GM21390 (cell line): ENCODE measurements at regions not wholly inside any gene's neighbourhood (a gene's known extent, or its start where the extent isn't known, plus 50 kb on each side); places are given as distances from the start of the nearest gene placed in this dataset.
"Not testable (repeated sequence)": the region's sequence is repeated elsewhere in the genome, so short reads cannot be mapped to it uniquely, and the experiment has no call there.

Experiments
- ATAC-seq: cut with Tn5 transposase; IDR thresholded peaks from one replicate; pipeline ENCODE4 v1.9.1; 2021; ENCODE audit not compliant: unreplicated experiment

DNA sequence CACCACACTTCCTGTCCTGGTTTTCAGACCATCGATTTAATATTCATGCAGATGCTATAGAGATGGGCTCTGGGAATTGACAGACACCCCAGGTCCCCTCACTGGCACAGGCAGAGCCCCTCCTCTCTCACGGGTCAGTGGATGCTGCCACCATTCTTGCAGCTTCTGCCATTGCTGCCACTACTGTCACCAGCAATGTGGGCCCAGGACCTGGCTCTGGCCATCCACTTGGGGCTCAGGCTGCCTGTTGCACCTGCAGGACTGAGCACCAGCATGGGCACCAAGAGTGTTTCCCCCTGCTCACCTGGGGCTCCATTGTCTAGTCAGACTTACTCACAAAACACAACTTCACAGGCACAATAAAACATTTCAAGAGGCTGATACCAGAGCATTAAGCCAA, 479.0 kb upstream of the ZNF608 start:
- ATAC-seq: no peak

- no peak for ATAC-seq
Measured at GRCh38 chr5:125226825-125227224, 480.4 kb upstream of the ZNF608 start.

DNA sequence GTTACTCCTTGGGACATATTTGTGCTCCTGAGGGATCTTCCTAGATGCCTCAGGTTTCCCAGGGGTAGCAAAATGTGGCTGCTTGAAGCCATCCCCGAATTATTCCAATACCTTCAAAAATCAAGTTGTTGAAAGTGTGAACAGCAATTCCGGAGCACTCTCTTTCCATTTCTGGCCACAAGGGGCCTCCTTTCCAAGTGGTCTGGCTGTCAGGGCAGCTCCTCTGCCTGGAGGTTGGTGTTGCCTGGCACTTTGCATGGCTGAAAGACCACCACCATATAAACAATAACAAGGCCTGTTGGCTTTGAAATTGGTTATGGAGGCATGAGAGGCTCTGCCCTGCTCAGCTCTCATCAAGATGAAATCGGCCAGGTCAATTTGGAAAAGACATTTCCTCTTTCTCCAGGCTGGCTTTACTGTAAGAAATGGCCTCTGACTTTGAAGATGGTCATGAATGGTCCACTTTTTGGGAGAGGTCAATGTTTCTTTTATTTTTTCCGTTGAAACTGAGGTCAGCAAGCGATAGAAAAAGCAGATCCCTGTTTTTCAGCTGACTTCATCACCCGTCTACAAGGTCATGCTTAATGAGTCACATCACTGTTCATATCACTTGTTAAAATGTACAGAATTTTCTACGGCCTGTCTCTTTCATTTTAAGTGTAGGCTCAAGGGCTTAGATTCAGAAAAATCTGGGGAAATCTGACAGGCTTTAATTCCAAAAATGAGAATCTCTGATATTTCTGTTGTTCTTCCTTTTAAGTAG, 481.1 kb upstream of the ZNF608 start:
- no peak for ATAC-seq

DNA sequence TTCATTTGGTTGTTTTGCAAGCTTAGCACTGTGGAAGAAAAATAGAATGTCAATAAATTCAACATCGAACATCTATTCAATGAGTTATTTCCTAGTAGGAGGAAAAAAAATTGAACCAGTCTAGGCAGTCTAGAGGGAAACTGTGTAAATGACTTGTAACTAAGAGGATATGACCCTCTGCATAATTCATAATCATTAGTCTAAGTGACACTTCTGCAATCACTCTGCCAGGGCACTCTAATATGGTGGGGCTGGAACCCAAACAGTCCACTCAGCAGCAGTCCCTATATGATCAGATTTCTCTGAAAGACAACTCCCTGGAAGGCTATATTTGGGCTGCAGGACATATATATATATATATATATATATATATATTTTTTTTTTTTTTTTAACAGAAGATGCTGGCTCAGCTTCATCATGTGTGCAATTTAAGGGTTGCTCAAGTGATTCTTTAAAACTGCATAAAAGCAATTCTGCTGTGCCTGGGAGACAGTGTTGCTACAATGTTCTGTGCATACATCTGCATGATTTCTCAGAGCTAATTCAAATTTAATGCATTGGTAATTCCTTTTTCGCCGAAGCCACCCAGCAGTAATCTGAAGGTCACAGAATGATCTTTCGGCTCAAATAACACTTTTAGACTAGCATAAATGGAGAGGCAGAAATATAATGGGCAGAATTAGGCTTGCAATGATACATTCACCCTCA, 482.1 kb upstream of the ZNF608 start:
- ATAC-seq: no peak

GRCh38 chr5:125229556-125229955, 483.1 kb upstream of the ZNF608 start:
- ATAC-seq: no peak

DNA sequence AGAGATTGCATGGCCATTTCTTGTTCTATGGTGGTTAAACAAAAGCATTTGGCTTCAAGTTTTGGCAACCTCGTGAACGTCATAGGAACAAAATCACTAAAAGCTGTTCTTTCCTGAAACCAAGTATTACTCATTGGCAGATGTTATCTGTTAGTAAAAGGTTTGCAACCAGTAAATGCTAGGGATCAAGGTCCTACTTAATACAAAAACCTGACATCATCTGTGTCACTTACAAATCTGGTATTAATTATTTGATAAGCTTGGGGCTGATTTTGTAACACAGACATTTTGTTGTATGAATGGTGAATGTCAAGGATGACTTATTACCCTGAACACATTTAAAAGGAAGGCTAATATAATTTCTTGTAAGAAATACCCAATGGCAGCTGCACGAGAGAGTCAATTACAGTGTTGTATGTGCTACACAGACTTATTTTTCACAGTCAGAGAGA, 486.4 kb upstream of the ZNF608 start:
- no peak for ATAC-seq

GRCh38 chr5:125233944-125234343, 487.5 kb upstream of the ZNF608 start:
- no peak for ATAC-seq

GRCh38 chr5:125236007-125236406, 489.6 kb upstream of the ZNF608 start:
- no peak for ATAC-seq

DNA sequence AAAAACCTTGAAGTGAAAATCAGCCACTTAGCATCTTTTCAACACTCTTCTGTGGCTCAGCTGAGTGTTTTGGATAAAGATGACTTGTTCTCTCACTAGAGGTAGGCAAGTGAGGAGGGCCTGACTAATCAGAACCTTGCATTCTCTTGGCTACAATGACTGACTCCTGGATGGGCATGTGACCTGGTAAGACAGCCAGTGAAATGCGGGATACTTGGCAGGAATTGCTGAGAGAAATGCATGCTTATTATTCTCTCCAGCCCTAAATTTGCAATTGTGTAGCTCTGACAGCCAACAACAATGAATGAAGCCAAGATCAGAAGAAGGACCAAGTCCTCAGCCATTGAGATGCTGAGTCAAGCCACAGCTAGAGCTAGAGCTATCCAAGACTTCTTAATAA, 490.5 kb upstream of the ZNF608 start:
- no peak for ATAC-seq

- ATAC-seq: no peak
Measured at GRCh38 chr5:125244531-125244930, 498.1 kb upstream of the ZNF608 start.

- ATAC-seq: no peak
Measured at GRCh38 chr5:125245216-125245615, 498.8 kb upstream of the ZNF608 start.

- no peak for ATAC-seq
Measured at GRCh38 chr5:125249400-125249799, 503.0 kb upstream of the ZNF608 start.

DNA sequence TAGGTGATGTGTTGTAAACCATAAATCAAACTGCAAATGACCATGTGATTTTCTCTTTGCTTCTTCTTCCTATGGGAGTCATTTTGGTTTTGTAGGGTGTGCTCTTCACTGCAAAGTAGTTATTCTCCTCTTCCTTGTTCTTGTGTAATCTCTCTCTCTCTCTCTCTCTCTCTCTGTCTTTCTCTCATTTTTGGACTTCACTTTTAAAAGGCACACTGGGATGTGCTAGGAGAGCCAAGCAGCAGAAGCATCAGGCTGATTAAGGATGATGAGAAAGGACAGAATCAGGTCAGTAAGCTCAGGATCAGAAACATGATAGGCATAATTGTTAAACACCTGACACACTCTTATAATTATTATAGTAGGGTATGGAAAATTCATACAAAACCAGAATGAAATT, 505.3 kb upstream of the ZNF608 start:
- ATAC-seq: no peak

GRCh38 chr5:125253634-125254033, 507.2 kb upstream of the ZNF608 start:
- not testable (repeated sequence) for ATAC-seq

- ATAC-seq: no peak
Measured at GRCh38 chr5:125254267-125254666, 507.8 kb upstream of the ZNF608 start.

DNA sequence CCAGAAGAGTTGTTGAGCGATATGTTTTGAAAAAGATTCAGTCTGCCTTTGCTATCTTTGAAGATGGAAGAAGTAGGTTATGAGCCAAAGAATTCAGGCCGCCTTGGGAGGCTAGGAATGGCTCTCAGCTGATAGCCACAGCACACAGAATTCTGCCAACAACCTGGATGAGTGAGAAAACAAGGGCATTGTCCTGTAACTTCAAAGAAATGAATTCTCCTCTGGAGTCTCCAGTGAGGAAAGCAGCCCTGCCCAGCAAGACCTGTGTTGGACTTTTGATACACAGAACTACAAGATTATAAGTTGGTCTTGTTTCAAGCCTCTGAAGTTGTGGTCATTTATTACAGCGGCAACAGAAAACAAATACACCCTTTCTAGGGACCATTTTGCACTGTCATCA, 509.9 kb upstream of the ZNF608 start:
- ATAC-seq: no peak

DNA sequence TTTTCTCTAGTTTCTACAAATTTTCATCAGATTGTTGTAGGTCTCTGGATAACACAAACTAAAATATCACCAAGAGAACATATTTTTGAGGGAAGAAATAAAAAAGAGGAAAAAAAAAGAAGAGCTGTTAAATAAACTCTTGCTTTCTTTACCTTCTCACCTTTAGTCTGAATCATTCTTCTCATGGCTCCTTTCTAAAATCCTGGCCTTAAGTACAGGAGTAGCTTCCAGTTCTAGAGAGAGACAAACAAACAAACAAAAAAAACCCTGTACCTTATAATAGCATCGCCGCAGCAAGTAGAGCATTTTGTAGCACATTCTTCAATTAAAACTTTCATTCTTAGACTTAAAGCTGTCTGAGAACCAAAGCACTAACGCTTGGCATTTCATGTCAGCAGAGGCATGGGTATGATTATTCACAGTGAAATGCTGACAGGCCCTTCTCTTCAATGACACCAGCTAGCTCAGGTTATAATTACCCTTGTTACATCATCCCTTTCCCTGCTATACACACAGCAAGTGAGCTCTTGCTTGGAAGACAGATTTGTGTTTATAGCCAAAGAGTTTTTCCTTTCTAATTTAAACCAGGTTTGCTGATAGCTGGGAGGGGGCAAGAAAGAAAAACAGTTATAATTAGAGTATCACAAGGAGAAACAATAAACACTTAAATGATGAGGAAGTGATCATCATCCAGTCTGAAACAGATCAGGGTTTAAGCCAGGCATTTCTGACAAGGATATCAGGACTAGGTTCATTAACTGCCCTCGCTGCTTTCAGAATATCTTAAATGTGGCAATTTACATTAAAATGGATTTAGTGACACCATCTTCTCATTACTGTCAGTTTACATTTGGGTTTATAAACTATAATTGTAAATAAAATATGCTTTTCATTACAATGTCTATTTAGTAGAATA, 510.9 kb upstream of the ZNF608 start:
- ATAC-seq: no peak

GRCh38 chr5:125257997-125258396, 511.6 kb upstream of the ZNF608 start:
- peak; percentile 69 for ATAC-seq

DNA sequence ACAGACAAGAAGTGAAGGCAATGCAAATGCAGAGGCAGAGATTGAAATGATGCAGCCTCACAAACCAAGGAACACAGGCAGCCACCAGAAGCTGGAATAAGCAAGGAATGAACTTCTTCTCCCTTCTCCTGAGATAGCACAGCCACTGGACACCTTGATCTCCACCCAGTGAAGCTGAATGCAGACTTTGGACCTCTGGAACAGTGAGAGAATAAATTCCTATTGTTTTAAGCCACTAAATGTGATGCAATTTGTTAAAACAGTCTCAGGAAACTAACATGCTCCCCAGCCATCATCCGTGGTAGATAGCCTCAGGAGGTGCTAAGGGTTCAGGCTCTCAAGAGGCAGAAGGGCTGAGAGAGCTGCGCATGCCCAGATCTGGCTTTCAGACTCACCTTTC, 512.2 kb upstream of the ZNF608 start:
- ATAC-seq: no peak

DNA sequence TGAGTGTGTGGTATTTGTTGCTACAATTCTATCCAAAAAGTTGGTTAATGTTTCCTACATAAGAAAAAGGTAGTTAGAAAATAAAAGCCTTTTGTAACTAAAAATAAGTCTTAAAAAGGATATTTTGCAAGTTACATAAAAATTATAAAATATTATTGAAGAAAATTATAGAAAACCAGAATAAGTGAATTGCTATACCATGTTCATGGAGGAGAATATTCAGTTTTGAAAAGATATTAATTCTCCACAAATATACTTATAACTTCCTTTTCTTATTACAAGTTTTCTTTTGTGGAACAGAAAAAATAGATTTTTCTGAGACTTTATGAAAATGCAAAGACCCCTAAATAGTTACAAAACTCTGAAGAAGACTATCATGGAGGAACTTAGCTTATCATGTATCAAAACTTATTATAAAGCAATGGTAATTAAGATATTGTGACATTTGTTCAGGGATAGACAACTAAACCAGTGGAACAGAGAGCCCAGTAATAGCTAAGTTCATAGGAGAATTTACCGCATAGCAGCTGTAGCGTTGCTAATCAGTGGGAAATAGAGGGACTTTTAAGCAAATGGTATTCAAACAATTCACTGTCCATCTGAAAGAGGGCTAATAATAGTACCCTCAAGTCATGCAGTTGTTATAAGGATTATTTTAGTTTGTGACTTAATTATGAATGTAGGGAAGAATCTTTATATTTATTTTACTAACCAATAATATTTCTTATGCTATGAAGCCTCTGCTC, 515.2 kb upstream of the ZNF608 start:
- no peak for ATAC-seq

DNA sequence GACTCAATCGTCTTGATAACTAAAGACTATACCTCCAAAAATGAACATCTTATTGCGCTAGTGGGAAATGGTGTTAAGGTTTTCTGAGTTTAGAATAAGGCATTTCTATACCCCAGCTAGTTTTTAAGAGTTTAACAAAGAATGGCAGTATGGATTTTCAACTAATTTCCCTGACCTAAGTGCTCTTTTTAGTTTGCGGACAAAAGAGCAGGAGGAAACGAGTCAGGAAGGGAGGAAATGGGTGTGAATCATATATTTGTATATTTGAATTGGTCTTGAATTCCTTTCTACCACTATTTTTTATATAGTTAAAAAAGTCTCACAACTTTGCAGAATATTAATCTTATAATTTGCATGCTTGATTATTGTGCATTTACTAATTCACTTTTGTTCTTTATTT, 516.3 kb upstream of the ZNF608 start:
- ATAC-seq: no peak
